DMS114 treated with DMSO at 0.1 percent for 48 hours (cell line): ENCODE measurements at regions not wholly inside any gene's neighbourhood (a gene's known extent, or its start where the extent isn't known, plus 50 kb on each side); places are given as distances from the start of the nearest gene placed in this dataset.

Experiments used
- DNase-seq: peaks from one replicate; lab custom pipeline; 2025; ENCODE audit not compliant: unreplicated experiment; lab: John Stamatoyannopoulos, UW

DNA sequence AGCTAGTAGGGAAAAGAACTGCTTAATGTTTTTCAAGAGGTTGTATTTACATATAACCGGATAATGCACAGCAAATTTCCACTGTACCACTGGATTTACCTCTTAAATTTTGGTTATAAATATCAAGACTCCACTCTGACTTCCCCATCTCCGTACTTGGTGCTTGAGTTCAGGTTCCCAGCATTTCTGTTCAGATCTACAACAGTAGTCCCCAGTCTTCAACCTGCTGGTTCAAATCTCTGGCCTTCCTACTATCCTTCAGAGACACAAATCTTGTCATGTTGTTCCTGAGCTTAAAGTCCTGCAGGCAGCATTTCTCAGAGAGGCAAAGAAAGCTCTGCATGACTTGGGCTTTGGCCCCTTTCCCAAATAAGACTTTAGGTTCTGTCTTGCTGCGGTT lies 392.6 kb upstream of the ATP5MC3 start:
- DNase-seq: no peak

DNA sequence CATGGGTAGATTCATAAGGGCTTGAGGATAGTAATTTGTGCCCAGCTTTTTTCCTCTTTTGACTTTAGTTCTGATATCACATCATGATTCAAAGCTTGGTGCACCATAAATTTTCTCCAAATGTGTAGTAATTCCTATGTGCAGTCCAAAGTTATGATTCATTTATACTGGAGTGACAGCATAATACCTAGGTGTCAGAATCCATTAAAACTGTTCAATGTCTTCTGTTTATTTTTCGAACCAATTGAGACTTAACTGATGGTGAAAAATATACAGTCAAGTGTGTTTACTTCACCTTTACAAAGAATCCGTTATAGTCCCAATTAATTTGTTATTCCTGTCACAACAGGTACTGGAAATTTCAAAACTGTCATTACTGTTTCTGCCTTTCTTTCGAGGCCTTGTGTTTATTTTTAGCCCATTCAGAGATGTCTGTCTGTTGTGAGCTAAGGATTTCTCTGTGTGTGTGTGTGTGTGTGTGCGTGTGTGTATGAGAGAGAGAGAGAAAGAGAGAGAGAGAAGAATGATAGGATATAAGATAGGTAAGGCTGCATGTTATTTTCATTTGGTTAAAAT lies 389.7 kb upstream of the ATP5MC3 start:
- no peak for DNase-seq

DNA sequence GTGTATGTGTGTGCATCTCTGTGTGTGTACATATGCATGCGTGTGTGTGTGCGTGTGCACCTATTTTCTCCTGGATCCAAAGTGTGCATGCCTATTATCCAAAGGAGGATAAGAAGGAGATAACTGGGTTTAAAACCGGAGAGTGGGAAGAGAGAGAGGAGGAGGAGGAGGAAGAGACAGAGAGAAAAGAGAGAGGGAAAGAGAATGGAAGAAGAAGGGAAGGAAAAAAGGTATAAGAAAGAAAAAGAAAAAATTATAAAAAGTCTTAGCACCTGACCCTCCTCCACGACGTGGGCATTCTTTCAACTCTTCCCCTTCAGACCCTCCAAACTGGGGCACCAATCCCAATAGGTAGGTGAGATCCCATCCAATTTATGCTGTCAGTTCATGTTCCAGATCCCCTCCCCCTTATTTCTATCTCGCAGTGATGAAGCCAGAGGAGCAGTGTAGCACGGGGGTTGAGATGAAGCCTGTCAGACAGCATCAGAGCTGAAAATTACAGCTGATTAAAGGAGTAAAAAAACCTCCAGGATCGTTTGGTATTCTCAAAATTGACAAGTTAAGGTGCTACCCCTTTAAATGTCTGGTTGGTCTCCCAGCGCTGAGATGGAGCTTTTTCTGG lies 386.7 kb upstream of the ATP5MC3 start:
- DNase-seq: no peak

DNA sequence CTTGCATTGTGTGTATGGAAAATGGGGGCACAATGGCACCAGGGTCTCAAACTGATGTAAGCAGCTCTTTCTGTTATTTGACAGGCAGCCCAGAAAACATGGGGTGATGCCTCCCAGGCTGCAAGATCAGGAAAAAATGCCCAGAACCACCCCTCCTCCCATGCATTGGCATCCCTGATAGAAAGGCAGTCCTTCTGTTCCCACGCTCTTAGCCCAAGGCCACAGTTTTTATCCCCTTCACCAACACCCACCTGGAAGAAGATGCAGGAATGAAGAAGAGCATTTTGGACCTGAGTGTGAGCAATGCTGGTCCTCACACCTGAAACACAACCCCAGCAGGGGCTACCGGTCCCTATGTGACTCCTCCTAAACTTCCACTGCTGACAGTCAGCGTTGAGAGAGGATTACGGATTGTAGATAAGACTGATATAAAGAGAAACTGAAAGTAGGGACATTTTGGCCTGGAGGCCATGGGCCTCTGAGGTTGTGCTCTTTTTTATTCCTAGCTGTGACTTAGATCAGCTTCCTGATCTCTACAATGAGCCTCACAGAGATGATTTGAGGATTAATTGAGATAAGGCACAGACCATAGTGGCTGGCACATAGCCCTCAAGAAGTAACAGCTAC lies 386.0 kb upstream of the ATP5MC3 start:
- no peak for DNase-seq

DNA sequence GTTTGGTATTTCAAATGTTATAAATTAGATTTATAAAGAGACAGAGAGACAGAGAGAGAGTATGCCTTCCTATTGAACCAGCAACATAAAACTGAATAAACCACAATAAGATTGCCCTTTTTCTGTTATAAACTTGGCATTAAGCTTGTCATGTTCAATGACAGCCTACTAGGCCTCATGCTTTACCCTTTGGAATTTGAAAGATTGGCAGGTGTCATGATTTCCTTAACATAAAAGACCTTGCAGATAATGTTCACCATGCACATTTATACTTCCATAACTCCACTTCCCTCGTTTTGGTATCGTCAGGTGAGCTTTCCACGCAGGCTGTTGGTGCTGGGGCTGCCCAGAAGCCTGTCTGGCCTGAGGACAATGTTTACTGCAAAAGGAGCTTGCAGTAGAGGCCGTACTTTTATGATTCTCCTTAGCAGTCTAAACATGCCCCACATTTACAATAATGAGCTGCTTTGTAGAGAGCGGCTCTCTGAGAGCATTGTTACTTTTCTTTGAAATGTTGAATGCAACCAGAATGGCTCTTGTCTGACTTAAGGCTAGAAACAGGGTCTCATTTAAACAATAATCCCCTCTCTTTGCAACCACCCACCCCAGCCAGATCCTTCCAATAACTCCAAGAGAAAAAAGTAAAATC lies 379.1 kb upstream of the ATP5MC3 start:
- no peak for DNase-seq

DNA sequence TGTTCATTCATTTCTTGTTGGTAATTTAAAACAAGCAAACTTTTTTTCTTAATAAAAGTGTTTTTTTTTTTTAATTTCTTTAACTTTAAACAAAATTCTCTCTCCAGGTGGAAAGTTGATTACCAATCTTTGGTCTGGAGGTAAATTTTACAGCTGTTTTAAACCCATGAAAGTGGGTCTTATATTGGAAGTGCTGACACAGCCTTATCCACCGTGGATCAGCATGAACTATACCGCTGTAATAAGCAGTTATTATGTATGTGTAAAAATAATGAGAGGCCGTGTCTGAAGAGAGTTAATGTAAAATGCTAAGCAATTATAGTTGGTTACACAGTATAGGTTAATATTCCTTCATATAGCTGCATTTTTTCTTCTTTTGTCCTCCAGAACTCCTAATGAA lies 378.1 kb upstream of the ATP5MC3 start:
- no peak for DNase-seq

DNA sequence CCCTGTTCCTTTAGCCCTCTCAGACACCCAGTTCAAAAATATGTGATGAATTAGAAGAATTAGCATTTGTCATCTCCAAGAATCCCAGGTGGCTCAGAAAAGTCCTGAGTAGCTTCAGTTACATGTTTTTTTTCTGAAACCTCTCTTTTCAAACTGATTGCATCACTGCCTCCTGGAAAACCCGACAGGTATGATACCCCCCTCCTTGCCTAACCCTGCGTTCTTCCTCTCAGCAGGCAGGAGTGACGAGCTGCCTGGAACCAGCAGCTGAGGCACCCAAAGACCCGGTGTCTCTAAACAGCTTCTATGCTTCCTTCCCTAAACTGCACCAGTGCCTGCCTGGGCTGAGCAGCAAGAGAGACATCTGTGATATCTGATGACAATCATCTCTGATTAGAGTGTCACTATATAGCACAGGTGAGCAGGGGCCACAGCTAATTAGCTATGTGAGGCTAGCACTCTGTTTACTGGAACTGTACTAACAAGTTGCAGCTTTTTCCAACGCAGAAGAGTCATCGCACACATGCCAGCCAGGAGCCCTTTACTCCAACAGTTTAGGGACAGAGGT lies 376.4 kb upstream of the ATP5MC3 start:
- DNase-seq: no peak

DNA sequence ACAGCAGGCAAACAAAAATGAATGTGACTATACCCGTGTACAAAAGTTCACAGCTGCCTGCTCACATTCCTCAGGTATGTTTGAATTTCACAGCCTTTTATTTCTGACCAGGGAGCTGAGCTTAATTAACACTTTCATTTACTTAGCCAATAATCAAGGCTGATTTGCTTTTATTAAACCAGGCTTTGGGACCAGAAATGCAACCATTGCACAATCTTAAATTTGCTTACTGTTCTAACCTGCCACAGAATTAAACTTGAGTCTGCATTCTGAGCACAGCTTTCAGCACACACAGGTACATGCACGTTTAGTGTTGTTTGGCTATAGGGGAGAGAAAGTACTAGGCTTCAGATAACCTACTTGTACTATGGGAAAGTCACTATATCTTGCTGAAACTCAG lies 372.4 kb upstream of the ATP5MC3 start:
- DNase-seq: no peak

DNA sequence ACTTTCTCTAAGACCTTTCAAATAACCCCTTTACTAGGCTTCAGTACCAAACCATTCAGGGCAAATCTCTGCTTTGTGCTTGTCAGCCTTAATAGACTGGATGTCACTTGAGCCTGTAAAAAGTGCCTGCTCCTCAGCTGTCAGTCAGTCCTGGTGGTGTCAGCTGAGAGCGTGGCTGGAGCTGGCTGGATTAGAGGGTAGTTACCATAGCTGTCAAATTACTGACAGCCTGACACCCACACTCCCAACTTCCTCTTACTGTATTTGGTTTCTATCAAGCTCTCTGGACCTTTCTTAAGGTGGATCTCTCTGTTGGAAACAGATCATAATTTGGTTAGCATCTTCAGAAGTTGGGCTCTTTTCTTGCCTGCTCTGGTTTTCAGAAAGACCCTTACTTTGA lies 371.4 kb upstream of the ATP5MC3 start:
- DNase-seq: no peak

DNA sequence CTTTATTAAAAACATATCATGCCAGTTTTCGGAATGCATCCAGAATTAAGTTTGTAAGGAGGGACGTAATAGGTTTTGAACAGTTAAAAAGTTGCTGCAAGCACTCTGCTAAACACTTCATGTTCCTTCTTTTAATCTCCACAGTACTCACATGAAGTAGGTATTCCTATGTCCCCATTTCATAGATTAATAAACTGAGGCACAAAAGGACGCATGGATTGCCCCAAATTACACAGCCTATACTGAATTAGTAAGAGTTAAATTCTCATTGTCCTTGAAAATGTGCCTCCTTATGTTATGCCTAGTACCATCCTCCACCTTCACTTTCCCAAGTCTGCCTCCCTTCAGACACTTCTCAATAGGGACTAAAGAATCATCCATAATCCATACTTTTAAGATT lies 358.9 kb upstream of the ATP5MC3 start:
- no peak for DNase-seq

DNA sequence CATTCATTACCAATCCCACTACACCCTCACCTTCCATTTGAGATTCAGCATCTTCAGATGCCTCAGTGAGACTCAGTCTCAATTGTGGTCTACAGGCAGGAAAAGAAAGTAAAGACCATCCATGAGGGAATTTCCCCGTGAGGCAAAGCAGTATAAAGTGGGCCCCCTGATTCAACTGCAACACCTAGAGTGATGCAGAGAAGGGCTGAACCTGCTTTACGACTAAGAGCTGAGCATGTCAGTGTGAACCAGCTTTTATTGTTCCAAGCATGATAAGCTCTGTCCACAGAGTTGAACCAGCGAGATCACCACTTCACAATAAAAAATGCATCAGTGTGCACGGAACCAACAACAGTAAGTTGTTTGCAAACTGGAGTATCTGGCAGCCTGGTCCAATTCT lies 357.6 kb upstream of the ATP5MC3 start:
- DNase-seq: no peak

DNA sequence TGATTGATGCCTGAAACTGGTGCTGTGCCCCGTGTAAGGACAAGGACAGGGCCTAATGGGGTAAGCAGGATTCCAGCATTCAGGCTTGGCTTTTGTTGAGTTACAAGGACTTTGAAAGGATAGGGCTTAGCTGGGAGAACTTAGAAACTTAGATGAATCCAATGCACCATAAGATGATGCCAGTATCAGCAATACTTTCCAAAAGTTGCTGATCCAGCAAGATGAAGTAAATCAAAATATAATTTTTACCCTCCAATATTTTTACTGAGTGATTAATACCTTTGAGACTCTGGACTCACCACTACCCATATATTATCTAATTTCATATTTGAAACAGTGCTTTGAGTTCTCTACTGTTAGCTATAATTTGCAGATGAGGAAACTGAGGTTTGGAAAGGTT lies 354.5 kb upstream of the ATP5MC3 start:
- no peak for DNase-seq

DNA sequence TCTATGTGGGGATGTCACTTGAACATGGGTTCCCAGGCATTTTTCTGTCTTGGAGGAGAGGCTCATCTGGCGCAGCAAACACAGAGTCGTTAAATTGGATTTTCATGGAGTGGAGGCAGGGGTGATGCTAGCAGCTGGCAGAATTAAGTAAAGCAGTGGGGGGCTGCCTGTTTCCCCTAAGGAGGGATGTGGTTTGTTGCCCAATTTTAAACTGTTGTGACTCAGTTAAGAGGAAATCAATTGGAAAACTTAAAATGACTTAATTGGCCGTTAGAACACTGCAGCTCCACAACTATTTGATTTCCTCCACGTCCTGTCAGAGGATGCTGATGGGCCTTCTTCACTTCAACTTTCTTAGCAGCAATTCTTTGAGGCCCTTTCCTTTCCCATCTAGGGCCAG lies 354.1 kb upstream of the ATP5MC3 start:
- no peak for DNase-seq

DNA sequence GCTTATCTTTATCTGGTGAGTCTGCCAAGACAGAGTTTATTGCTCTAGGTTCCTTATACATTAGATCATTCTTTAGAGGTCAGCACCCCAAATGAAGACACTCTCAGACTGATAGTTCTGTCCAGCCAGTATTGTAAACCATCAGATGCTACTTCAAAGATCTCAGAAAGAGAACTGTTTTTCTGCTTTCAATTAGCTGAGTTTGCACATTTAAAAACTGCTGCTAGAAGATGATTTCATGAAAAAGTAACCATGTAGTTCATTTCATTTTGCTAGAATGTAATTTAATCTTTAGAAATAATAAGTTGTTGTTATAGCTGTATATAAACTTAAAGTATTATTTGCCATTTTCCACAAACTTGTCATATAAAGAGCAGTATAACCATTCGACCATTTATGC lies 344.5 kb upstream of the ATP5MC3 start:
- DNase-seq: no peak

DNA sequence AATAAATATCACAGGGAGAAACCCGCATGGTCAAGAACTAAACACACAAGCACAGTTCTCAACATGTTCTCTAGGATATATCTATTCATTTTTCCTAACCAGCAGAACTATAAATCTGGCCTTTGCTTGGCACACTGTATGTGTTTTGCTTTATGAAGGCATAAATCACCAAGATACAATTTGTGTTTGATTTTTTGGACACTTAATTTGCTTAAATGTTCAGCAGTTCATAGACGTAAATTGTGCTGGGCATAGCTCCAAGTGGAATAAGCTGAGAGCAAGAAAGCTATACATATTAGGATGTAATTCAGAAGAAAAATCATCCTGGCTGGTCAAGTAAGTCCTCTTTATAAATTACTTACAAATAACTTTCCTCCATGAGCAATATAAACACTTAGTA lies 341.5 kb upstream of the ATP5MC3 start:
- DNase-seq: no peak

DNA sequence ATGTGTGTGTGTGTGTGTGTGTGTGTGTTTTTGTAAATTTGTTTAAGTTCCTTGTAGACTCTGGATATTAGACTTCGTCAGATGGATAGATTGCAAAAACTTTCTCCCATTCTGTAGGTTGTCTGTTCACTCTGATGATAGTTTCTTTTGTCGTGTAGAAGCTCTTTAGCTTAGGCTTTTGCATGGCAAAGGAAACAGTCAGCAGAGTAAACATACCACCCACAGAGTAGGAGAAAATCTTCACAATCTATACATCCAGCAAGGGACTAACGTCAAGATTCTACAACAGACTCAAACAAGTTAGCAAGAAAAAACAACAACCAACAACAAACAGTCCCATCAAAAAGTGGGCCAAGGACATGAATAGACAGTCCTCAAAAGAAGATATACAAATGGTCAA lies 336.7 kb upstream of the ATP5MC3 start:
- no peak for DNase-seq

DNA sequence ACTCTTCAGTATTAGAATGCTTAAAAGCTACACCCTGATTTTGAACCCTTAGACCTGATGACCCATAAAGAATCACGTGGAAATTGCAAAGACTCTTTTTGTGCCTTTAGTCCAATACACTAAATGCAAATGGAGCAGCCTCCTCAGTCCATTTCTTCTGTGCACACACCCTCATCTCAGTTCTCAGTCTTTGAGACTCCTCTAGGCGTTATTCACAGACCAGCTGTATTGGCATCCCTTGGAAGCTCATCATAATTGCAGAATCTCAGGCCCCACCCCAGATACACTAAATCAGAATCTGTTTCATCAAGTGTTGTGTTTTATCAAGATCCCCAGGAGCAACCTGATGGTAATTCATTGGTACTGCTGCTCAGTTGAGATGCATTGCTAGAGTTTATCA lies 335.0 kb upstream of the ATP5MC3 start:
- DNase-seq: no peak

DNA sequence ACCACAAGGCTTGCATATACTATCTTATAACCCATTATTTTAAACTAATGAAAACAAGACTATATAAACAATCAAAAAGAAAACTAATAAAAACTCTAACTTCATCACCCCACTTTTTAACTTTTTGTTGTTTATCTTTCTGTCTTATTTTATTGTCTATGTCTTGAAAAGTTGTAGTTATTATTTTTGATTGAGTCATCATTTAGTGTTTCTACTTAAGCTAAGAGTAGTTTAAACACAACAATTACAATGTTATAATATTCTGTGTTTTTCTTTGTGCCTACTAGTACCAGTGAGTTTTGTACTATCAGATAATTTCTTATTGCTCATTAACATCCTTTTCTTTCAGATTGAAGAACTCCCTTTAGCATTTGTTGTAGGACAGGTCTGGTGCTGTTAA lies 318.7 kb upstream of the ATP5MC3 start:
- DNase-seq: no peak

DNA sequence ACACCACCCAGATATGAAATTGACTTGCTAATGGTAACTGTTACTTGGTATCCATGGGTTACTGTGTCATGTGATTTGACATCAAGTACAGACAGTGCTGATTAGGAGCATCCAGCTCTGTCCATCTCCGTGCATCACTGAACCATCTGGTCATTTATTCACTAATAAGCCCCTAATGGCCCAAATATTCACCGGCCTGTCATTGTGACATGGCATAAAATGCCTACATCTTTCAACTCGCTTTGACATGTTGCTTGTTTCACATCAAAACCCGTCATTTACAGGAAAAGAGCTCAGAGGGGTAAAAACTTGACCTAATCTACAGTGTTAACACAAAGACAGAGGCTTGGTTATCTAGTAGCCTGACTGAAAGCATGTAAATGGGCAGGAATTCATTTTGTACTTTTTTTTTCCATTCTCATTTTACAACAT lies 308.9 kb upstream of the ATP5MC3 start:
- no peak for DNase-seq

DNA sequence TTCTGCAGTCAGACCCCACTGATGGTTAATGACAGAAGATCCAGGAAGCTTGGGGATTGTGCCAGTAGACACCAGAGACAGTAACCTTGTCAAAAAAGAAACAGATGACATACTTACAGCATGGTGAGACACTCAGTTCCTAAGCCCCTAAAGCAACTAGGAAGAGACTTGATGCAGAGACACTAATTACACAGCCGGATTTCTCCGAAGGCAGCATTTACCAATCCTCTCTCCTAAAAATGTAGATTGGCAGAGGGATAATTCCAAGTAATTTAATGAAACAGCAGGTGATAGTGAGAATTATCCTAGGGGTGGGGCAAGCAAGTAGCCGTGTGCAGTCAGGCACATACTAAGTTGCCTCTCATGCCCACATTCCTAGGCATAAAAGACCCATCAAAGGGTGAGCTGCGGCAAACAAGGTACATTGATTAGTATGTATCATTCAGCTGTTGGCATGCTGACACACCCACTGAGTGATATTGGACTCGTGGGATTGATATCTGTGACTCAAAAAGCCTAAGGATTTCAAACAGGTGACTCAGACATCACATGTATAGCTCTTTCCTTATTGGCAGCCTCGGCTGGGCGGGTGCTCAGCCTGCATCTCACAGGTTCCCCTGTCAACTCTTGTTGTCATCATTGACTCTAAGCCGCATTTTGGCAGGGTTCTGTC lies 296.7 kb upstream of the ATP5MC3 start:
- DNase-seq: no peak

DNA sequence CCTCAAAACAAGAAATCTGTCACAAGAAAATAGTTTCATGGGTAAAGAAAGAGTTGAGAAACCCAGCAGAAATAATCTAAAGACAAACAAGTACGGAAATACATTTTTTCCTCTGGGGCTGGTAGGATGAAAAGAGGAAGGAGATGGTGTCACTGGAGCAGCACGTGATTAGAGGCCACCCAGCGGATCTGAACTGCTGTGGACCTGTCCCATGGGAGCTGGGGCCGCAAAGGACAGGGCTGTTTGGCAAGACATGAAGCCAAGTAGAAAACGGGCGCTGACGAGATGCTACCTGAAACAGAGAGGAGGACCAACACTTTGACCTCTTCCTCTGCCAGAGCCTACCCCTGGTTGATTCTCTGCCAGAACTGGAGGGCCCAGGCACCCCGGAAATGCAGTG lies 295.4 kb upstream of the ATP5MC3 start:
- DNase-seq: no peak

DNA sequence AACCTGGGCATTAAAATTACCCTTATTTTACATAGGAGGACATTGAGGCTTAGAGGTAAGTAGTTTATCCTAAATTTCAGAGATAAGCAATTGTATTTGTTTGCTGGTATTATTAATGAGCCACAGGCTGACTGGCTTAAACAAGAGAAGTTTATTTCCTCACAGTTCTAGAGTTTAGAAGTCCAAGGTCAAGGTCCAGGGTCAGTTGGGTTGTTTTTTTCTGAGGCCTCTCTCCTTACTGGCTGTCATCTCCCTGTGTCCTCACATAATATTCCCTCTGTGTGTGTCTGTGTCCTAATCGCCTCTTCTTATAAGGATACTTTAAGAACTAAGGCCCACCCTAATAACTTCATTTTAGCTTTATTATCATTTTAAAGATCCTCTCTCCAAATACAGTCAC lies 294.9 kb upstream of the ATP5MC3 start:
- DNase-seq: no peak
